Endothelial cell of umbilical vein (primary cell): ENCODE measurements at regions not wholly inside any gene's neighbourhood (a gene's known extent, or its start where the extent isn't known, plus 50 kb on each side); places are given as distances from the start of the nearest gene placed in this dataset.

ENCODE experiments used
- BruUV-seq: library from RNA; stranded (reverse); fragments of 400-500 nt; replicated peaks from 2 replicates; lab custom pipeline; 2021; lab: Mats Ljungman, UMichigan
- CTCF ChIA-PET: fragments of 300-600, 350-600 bp; sonication (Branson Sonifier 250); formaldehyde crosslinking; loops from one replicate; lab custom pipeline; 2021; ENCODE audit warnings: antibody characterized with exemption, inconsistent platforms; lab: Charles Lee
- POLR2A ChIA-PET: fragments of 300-600, 350-600 bp; sonication (Branson Sonifier 250); formaldehyde crosslinking; loops from one replicate; lab custom pipeline; 2021; ENCODE audit warnings: antibody characterized with exemption, inconsistent platforms; lab: Charles Lee
- DNase-seq: peaks from one replicate; pipeline ENCODE4 v3.0.0-alpha.2; 2011; ENCODE audit warnings: low read depth, low spot score
- FAIRE-seq: peaks from 2 replicates; lab custom pipeline; 2011; peaks lifted over from hg19 to GRCh38; lab: Jason Lieb, UNC
- H2AFZ ChIP-seq: 2 replicates; pipeline ENCODE4 v1.6.0; 2012; ENCODE audit warnings: low read depth, low read length, control low read depth, inconsistent platforms
- H3K27ac ChIP-seq: 2 replicates; pipeline ENCODE4 v1.5.1; 2011; ENCODE audit warnings: low read depth, mild to moderate bottlenecking, control low read depth, low read length, moderate library complexity; ENCODE audit not compliant: insufficient read depth
- H3K27me3 ChIP-seq, 2 experiments: 2 replicates each; pipeline versions ENCODE4 v1.6.0 to v1.6.1; 2011; ENCODE audit warnings: low read length in 2 of 2, mixed read lengths in 1 of 2; ENCODE audit not compliant: control insufficient read depth in 2 of 2, insufficient read depth in 2 of 2
- H3K36me3 ChIP-seq, 2 experiments: 2 replicates in 1 of 2; 3 replicates in 1 of 2; pipeline ENCODE4 v1.5.1; 2011; ENCODE audit warnings: low read length in 2 of 2, mild to moderate bottlenecking in 1 of 2, moderate library complexity in 1 of 2; ENCODE audit not compliant: control insufficient read depth in 2 of 2, insufficient read depth in 2 of 2; ENCODE audit errors: extremely low read depth in 1 of 2
- H3K4me1 ChIP-seq: 3 replicates; pipeline ENCODE4 v1.5.1; 2011; ENCODE audit warnings: mild to moderate bottlenecking, low read length; ENCODE audit not compliant: control insufficient read depth, insufficient read depth; ENCODE audit errors: extremely low read depth
- H3K4me2 ChIP-seq: 2 replicates; pipeline ENCODE4 v1.6.1; 2011; ENCODE audit warnings: low read length, control low read depth, mixed read lengths; ENCODE audit not compliant: insufficient read depth
- H3K4me3 ChIP-seq, 3 experiments: fragments of 200-600 bp in 1 of 3; sonication (generic), shearing (Covaris generic) in 1 of 3; replicated peaks in 1 of 3; 2 replicates each; pipeline ENCODE4 v1.5.1; 2011 to 2016; ENCODE audit warnings: control low read depth in 3 of 3, low read length in 3 of 3, mild to moderate bottlenecking in 2 of 3, inconsistent platforms in 1 of 3, low read depth in 1 of 3, moderate library complexity in 1 of 3; ENCODE audit not compliant: insufficient read depth in 1 of 3
- H3K79me2 ChIP-seq: 2 replicates; pipeline ENCODE4 v1.6.0; 2012; ENCODE audit warnings: low read length, inconsistent platforms; ENCODE audit not compliant: control insufficient read depth, insufficient read depth
- H3K9ac ChIP-seq: replicated peaks from 2 replicates; pipeline ENCODE3; 2011; ENCODE audit warnings: low read length, control low read depth; ENCODE audit not compliant: insufficient read depth; ENCODE audit errors: extremely low read depth
- H3K9me1 ChIP-seq: replicated peaks from 3 replicates; pipeline ENCODE4 v1.6.0; 2011; ENCODE audit warnings: mild to moderate bottlenecking, low read length; ENCODE audit not compliant: control insufficient read depth, insufficient read depth; ENCODE audit errors: extremely low read depth
- H3K9me3 ChIP-seq: replicated peaks from 2 replicates; pipeline ENCODE4 v1.5.1; 2012; ENCODE audit warnings: low read length, inconsistent platforms; ENCODE audit not compliant: control insufficient read depth, insufficient read depth
- H4K20me1 ChIP-seq: replicated peaks from 2 replicates; pipeline ENCODE3; 2011; ENCODE audit warnings: mild to moderate bottlenecking, low read length; ENCODE audit not compliant: control insufficient read depth, insufficient read depth; ENCODE audit errors: extremely low read depth
- CTCF ChIP-seq, 2 donors: IDR thresholded peaks; 1 replicate in 1 of 2; 2 replicates in 1 of 2; pipeline ENCODE4 v1.5.1; 2011; ENCODE audit warnings: low read length in 2 of 2, mild to moderate bottlenecking in 2 of 2, moderate library complexity in 2 of 2, control low read depth in 1 of 2, inconsistent platforms in 1 of 2, low read depth in 1 of 2; ENCODE audit not compliant: insufficient read depth in 1 of 2; ENCODE audit errors: extremely low read depth in 1 of 2
- EZH2 ChIP-seq: IDR thresholded peaks from 2 replicates; pipeline ENCODE4 v1.6.1; 2012; ENCODE audit warnings: borderline replicate concordance, low read depth, mild to moderate bottlenecking, moderate library complexity, low read length, inconsistent platforms; ENCODE audit not compliant: severe bottlenecking
- FOS ChIP-seq: IDR thresholded peaks from 2 replicates; pipeline ENCODE4 v1.6.1; 2011; ENCODE audit warnings: mild to moderate bottlenecking, low read length, moderate library complexity, borderline replicate concordance; ENCODE audit not compliant: insufficient read depth
- GATA2 ChIP-seq: IDR thresholded peaks from 2 replicates; pipeline ENCODE4 v1.7.0; 2011; ENCODE audit warnings: low read depth, mild to moderate bottlenecking, moderate library complexity, mixed read lengths, low read length; ENCODE audit not compliant: insufficient read length, insufficient read depth
- JUN ChIP-seq: IDR thresholded peaks from 2 replicates; pipeline ENCODE4 v1.6.1; 2011; ENCODE audit warnings: borderline replicate concordance, low read depth; ENCODE audit not compliant: insufficient read length, insufficient read depth
- MAX ChIP-seq: IDR thresholded peaks from 2 replicates; pipeline ENCODE4 v1.6.1; 2011; ENCODE audit not compliant: insufficient read depth, insufficient read length
- MYC ChIP-seq: IDR thresholded peaks from one replicate; pipeline ENCODE4 v1.6.1; 2011; ENCODE audit warnings: mild to moderate bottlenecking, low read depth, low read length
- POLR2A ChIP-seq: IDR thresholded peaks from 2 replicates; pipeline ENCODE4 v1.6.1; 2012; ENCODE audit warnings: low read depth, mild to moderate bottlenecking, control low read depth, low read length
- POLR2AphosphoS5 ChIP-seq: IDR thresholded peaks from 2 replicates; pipeline ENCODE4 v1.6.1; 2012; ENCODE audit warnings: low read depth, mild to moderate bottlenecking, control low read depth, low read length, moderate library complexity; ENCODE audit not compliant: insufficient read depth
- dilution Hi-C: fragments of 300-500 bp; cut with MboI; formaldehyde crosslinking; loops from one replicate; pipeline ENCODE4 v1.15.0; 2019; ENCODE audit warnings: low sequenced_read_pairs; ENCODE audit not compliant: extremely low pct_ligation_motif_present
- intact Hi-C: fragments of 100-400 bp; cut with micrococcal nuclease; formaldehyde crosslinking; loops from one replicate; pipeline ENCODE4 v1.10.0; 2022

- H3K9me3 ChIP-seq, result no peaks in the 10 kb centered on the region
- no peaks in the 10 kb centered on the region for H3K36me3 ChIP-seq
Observed at GRCh38 chr13:74528734-74529513, 394.7 kb upstream of the KLF12 start.

More at GRCh38 chr13:74528734-74529513, 394.7 kb upstream of the KLF12 start:
- dilution Hi-C loops, result no loop called here
- Histone ChIP-seq H3K9ac (no peak overlapping the region), H3K9me1 (no peaks in the 10 kb centered on the region), H4K20me1 (no peaks in the 10 kb centered on the region), H3K27me3 (no peaks in the 10 kb centered on the region), H3K27ac (no peak overlapping the region), H2AFZ (no peak overlapping the region), H3K4me1 (no peaks in the 10 kb centered on the region), H3K4me2 (no peak overlapping the region), H3K79me2 (no peaks in the 10 kb centered on the region), H3K4me3 (no peak overlapping the region)
- DNase-seq, result no peak
- ChIA-PET CTCF (no interaction called here), POLR2A (no interaction called here)
- no TSS peak for BruUV-seq
- FAIRE-seq, result no peak
- intact Hi-C loops, result no loop called here
- no peak for TF ChIP-seq POLR2AphosphoS5
- TF ChIP-seq GATA2, result no peak
- no peak for TF ChIP-seq JUN
- TF ChIP-seq MAX, result no peak
- no peak for TF ChIP-seq CTCF (IDR thresholded peaks at IDR 0.05; ENCODE audit: extremely low read depth in 1 of 2, insufficient read depth in 1 of 2, low read depth in 1 of 2, low read length in 2 of 2)
- no peak for TF ChIP-seq EZH2
- no peak for TF ChIP-seq MYC
- TF ChIP-seq POLR2A, result no peak
- TF ChIP-seq FOS, result no peak
